ENCODE measurements at regions not wholly inside any gene's neighbourhood (a gene's known extent, or its start where the extent isn't known, plus 50 kb on each side); places are given as distances from the start of the nearest gene placed in this dataset.

GRCh38 chr4:131046821-131047220 is 1950.9 kb downstream of the C4orf33 start:
- no peak for TF ChIP-seq SUZ12 (IDR thresholded peaks at IDR 0.05; ENCODE audit: extremely low read depth, insufficient read depth, insufficient read length)
- TF ChIP-seq ZNF274 (IDR thresholded peaks at IDR 0.05; ENCODE audit: low read depth, low read length): no peak
- TF ChIP-seq YY1 (IDR thresholded peaks at IDR 0.05; ENCODE audit: insufficient read depth, insufficient read length): no peak
